IgD-negative memory B cell (primary cell): ENCODE measurements at regions not wholly inside any gene's neighbourhood (a gene's known extent, or its start where the extent isn't known, plus 50 kb on each side); places are given as distances from the start of the nearest gene placed in this dataset.

ENCODE experiments used
- H3K27ac Mint-ChIP-seq, 3 donors: one replicate each; pipeline ENCODE4 v1.8.0; 2020 to 2022; ENCODE audit warnings: mild to moderate bottlenecking in 3 of 3, mixed read lengths in 3 of 3, moderate library complexity in 1 of 3
- H3K27me3 Mint-ChIP-seq: one replicate; pipeline ENCODE4 v1.8.0; 2021; ENCODE audit warnings: mixed read lengths
- H3K36me3 Mint-ChIP-seq: one replicate; pipeline ENCODE4 v1.8.0; 2020; ENCODE audit warnings: mild to moderate bottlenecking, mixed read lengths
- H3K4me1 Mint-ChIP-seq, 3 donors: one replicate each; pipeline ENCODE4 v1.8.0; 2020 to 2022; ENCODE audit warnings: mixed read lengths in 3 of 3, mild to moderate bottlenecking in 1 of 3
- H3K4me3 Mint-ChIP-seq, 4 donors: one replicate each; pipeline ENCODE4 v1.8.0; 2020 to 2022; ENCODE audit warnings: mild to moderate bottlenecking in 4 of 4, mixed read lengths in 4 of 4, moderate library complexity in 3 of 4
- H3K9me3 Mint-ChIP-seq, 3 donors: one replicate each; pipeline ENCODE4 v1.8.0; 2020 to 2021; ENCODE audit warnings: mixed read lengths in 3 of 3, mild to moderate bottlenecking in 1 of 3

GRCh38 chr11:8834379-8834778, 76.6 kb upstream of the AKIP1 start:
- peaks cover 3 to 10% (median 7%) of the 10 kb centered on the region in 3 donors for H3K4me1 Mint-ChIP-seq
- H3K9me3 Mint-ChIP-seq = no peaks in the 10 kb centered on the region
- no peak overlapping the region for H3K4me3 Mint-ChIP-seq
- no peak overlapping the region for H3K27ac Mint-ChIP-seq
- H3K36me3 Mint-ChIP-seq = peaks cover 2% of the 10 kb centered on the region
- H3K27me3 Mint-ChIP-seq = peaks cover 2% of the 10 kb centered on the region

DNA sequence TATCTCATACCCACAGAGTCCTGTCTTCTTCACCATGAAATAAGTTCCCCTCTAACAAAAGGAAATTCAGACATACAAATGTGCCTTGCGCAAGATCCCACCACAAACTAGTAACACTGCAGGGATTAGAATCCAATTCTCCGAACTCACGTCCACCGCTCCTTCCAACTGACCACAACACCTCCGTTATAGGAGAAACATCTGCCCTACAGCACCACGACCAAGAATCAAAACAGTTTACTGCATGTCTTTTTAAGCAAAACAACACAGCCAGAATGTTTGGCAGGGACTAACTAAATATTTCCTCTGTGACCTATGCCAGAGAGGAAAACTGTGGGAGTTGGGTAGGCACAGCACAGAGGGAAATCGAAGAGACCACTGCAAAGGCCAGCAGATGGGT, 72.7 kb upstream of the AKIP1 start:
- Mint-ChIP-seq H3K27me3 (no peaks in the 10 kb centered on the region), H3K9me3 (no peaks in the 10 kb centered on the region), H3K4me1 (peaks cover 0 to 5% (median 3%) of the 10 kb centered on the region in 3 donors), H3K4me3 (no peak overlapping the region), H3K27ac (no peak overlapping the region), H3K36me3 (no peaks in the 10 kb centered on the region)

GRCh38 chr11:8839306-8839956, 71.6 kb upstream of the AKIP1 start:
- no peaks in the 10 kb centered on the region for H3K36me3 Mint-ChIP-seq

DNA sequence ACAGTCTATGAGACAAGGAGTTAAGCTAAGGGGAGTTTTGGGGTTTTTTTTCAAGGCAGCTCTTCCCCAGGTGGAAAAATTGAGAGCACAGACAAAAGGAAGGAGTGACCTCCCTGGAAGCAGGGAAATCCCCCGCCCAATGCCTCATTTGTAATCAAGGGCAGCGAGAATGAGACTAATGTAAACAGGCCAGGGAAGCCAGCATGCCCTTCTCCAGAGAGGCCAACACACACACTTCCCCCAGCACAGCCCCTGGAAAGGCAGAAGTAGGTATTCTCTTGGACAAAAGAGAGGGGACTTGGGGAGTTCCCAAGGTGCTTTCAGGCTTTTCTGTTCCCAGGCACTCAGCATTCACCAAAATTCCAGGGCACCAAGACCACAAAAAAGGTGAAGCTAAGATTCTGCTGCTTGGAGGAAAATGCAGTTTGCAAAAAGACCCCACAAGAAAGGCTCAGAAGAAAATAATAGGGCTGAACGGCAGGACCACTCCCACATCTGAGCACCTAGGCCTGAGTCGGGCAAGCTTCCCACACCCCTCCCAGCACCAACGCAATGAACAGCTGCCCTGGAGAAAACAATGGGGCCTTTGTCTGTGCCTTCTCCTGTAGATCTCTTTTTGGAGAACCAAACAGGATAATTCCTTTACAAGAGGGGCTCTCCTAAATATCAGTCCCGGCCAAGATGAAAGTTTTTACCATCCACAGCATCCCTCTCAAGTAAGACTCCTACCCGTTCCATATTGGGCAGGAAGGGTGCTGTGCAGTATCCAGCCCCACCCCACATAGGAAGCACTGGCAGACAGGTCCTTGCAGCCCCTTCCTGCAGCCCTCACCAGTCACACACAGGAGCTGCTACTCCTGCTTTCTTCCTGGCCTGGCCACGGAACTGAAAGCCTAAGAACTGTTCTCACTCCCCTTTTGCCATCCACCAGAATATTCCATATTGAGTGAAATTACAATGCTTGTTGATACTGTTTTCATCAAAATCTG, 70.7 kb upstream of the AKIP1 start:
- H3K27me3 Mint-ChIP-seq = peaks cover 6% of the 10 kb centered on the region

More at GRCh38 chr11:8839306-8839956, 71.6 kb upstream of the AKIP1 start:
- Mint-ChIP-seq H3K4me1 (no peaks in the 10 kb centered on the region), H3K4me3 (no peak overlapping the region), H3K27me3 (peaks cover 6% of the 10 kb centered on the region), H3K27ac (no peak overlapping the region), H3K9me3 (no peaks in the 10 kb centered on the region)

GRCh38 chr11:8841899-8842298, 69.1 kb upstream of the AKIP1 start:
- Mint-ChIP-seq H3K9me3 (no peaks in the 10 kb centered on the region), H3K27ac (peak overlapping the region in 1 of 3 donors; percentile 55), H3K36me3 (no peaks in the 10 kb centered on the region), H3K27me3 (peaks cover 6% of the 10 kb centered on the region), H3K4me1 (no peaks in the 10 kb centered on the region), H3K4me3 (no peak overlapping the region)

More for the DNA sequence above, 70.7 kb upstream of the AKIP1 start:
- H3K9me3 Mint-ChIP-seq = no peaks in the 10 kb centered on the region
- no peak overlapping the region for H3K27ac Mint-ChIP-seq
- H3K36me3 Mint-ChIP-seq = no peaks in the 10 kb centered on the region
- no peak overlapping the region for H3K4me3 Mint-ChIP-seq
- no peaks in the 10 kb centered on the region for H3K4me1 Mint-ChIP-seq

GRCh38 chr11:8858808-8859207, 52.2 kb upstream of the AKIP1 start:
- Mint-ChIP-seq H3K9me3 (peaks cover 0 to 5% (median 0%) of the 10 kb centered on the region in 3 donors), H3K4me1 (peaks cover 0 to 3% (median 3%) of the 10 kb centered on the region in 3 donors), H3K4me3 (no peak overlapping the region), H3K27ac (no peak overlapping the region), H3K36me3 (no peaks in the 10 kb centered on the region), H3K27me3 (peaks cover 16% of the 10 kb centered on the region)
